SK-N-SH (cell line): ENCODE measurements at regions not wholly inside any gene's neighbourhood (a gene's known extent, or its start where the extent isn't known, plus 50 kb on each side); places are given as distances from the start of the nearest gene placed in this dataset.

ENCODE experiments used
- FOSL2 ChIP-seq: IDR thresholded peaks from 2 replicates; pipeline ENCODE4 v1.4.0; 2012; ENCODE audit warnings: low read depth, mild to moderate bottlenecking, moderate library complexity, borderline replicate concordance
- FOXM1 ChIP-seq: IDR thresholded peaks from 2 replicates; pipeline ENCODE4 v1.4.0; 2012; ENCODE audit warnings: low read depth, mild to moderate bottlenecking
- POLR2AphosphoS5 ChIP-seq: IDR thresholded peaks from 2 replicates; pipeline ENCODE4 v1.6.1; 2012; ENCODE audit warnings: low read depth, low read length

DNA sequence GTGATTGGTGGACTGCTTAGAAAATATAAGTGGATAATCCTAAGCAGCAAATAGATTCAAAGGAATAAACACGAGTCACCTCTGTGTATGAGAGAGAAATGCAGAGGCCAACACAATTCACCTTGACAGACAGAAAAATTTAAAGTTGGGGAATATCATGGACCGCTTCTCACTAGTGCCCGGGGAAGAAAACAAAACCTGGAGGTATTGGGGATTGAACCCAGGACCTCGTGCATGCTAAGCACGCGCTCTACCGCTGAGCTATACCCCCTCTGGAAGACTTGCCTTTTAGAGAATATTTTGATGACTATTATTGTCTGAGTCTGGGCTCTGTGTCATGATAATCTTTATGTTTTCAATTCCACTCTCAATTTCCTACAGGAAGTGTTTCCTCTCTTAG, 111.9 kb downstream of the TRIM27 start:
- no peak for TF ChIP-seq POLR2AphosphoS5
- TF ChIP-seq FOSL2 = no peak
- no peak for TF ChIP-seq FOXM1
